ENCODE measurements at regions not wholly inside any gene's neighbourhood (a gene's known extent, or its start where the extent isn't known, plus 50 kb on each side); places are given as distances from the start of the nearest gene placed in this dataset.

DNA sequence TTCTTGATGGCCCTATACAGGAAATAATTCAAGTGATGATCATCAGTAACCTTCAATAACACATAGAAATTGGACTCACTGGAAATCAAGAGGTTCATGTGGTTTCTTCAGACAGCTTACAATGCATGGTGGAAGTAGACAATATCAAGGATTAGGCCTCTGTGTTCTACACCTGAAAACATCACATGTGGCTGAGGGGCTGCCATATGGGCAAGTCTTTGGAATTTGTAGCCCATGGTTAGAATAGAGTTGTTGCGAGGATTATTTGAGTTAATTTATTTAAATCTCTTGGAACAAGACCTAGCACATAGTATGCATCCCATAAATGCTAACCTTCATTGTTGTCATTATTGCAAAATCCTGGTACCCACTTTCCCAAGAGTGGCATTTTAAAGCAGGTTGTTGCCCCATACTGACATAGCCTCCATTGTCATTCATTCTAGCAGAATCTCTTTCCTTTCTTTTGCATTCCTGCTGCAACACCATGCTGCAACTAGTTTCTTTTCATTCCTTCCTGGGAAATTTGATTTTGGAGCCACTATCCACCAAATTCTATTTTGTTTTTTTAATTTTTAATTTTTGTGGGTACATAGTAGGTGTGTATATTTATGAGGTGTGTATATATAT lies 352.7 kb upstream of the NAV3 start:
- no peak for TF ChIP-seq CTCF (conservative IDR thresholded peaks at IDR 0.05)
- H3K4me1 ChIP-seq (ENCODE audit: control insufficient read depth, insufficient read depth, low read length), result no peaks in the 10 kb centered on the region
- no peaks in the 10 kb centered on the region for H3K4me1 Mint-ChIP-seq
- no peak for DNase-seq
- H3K27ac Mint-ChIP-seq, result no peak overlapping the region
- H3K36me3 ChIP-seq (ENCODE audit: control insufficient read depth, insufficient read depth, low read length), result no peaks in the 10 kb centered on the region
- H3K9me3 Mint-ChIP-seq, result no peaks in the 10 kb centered on the region
- no peak overlapping the region for H3K9ac ChIP-seq (ENCODE audit: extremely low read depth, low read length, poor library complexity, severe bottlenecking)
- peaks cover 9% of the 10 kb centered on the region for H3K27me3 ChIP-seq (ENCODE audit: control insufficient read depth, insufficient read depth, low read length, poor library complexity, severe bottlenecking)
- H3K4me3 ChIP-seq (ENCODE audit: low read length), result no peak overlapping the region
- H3K9me3 ChIP-seq (ENCODE audit: control insufficient read depth, low read length), result no peaks in the 10 kb centered on the region
- no peak overlapping the region for H3K27ac ChIP-seq (ENCODE audit: low read depth, low read length)
- peaks cover 6% of the 10 kb centered on the region for H3K27me3 Mint-ChIP-seq (ENCODE audit: insufficient read depth)
- no CpG with 5 or more reads among the region's 1 CpG for WGBS, 2 experiments (ENCODE audit: insufficient coverage in 1 of 2, insufficient read length in 1 of 2)
- no peak overlapping the region for H3K4me3 Mint-ChIP-seq
- no peaks in the 10 kb centered on the region for H3K36me3 Mint-ChIP-seq (ENCODE audit: low read depth)

DNA sequence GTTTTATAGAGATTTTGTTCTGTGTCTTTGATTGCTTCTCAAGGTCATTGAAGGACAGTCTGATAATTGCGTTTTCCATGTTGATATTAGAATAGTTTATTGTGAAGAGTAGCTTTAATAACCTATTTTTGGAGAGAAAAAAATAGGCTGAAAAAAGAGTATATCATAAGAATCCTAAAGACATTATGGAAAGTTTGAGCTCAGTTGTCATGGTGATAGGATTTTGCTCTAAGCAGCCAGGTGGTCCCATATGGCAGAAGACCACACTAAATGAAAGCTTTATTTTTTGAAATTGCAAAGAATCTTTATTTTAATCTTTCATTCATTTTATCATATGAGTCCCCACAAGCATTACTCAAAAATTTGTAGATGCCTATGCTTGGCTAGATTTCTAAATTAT lies 358.9 kb upstream of the NAV3 start:
- Histone ChIP-seq H3K4me3 (ENCODE audit: low read length) (no peak overlapping the region), H3K9me3 (ENCODE audit: control insufficient read depth, low read length) (no peaks in the 10 kb centered on the region), H3K27me3 (ENCODE audit: control insufficient read depth, insufficient read depth, low read length, poor library complexity, severe bottlenecking) (no peaks in the 10 kb centered on the region), H3K9ac (ENCODE audit: extremely low read depth, low read length, poor library complexity, severe bottlenecking) (no peak overlapping the region), H3K27ac (ENCODE audit: low read depth, low read length) (no peak overlapping the region), H3K4me1 (ENCODE audit: control insufficient read depth, insufficient read depth, low read length) (no peaks in the 10 kb centered on the region), H3K36me3 (ENCODE audit: control insufficient read depth, insufficient read depth, low read length) (no peaks in the 10 kb centered on the region)
- no peak for TF ChIP-seq CTCF (conservative IDR thresholded peaks at IDR 0.05)
- H3K27me3 Mint-ChIP-seq (ENCODE audit: insufficient read depth), result no peaks in the 10 kb centered on the region
- H3K27ac Mint-ChIP-seq, result no peak overlapping the region
- no peak overlapping the region for H3K4me3 Mint-ChIP-seq
- H3K36me3 Mint-ChIP-seq (ENCODE audit: low read depth), result no peaks in the 10 kb centered on the region
- H3K4me1 Mint-ChIP-seq, result no peaks in the 10 kb centered on the region
- WGBS, 2 experiments (ENCODE audit: insufficient coverage in 1 of 2, insufficient read length in 1 of 2), result 87 to 100% methylated on average over 1 of the region's 1 CpG
- no peak for DNase-seq
- no peaks in the 10 kb centered on the region for H3K9me3 Mint-ChIP-seq

DNA sequence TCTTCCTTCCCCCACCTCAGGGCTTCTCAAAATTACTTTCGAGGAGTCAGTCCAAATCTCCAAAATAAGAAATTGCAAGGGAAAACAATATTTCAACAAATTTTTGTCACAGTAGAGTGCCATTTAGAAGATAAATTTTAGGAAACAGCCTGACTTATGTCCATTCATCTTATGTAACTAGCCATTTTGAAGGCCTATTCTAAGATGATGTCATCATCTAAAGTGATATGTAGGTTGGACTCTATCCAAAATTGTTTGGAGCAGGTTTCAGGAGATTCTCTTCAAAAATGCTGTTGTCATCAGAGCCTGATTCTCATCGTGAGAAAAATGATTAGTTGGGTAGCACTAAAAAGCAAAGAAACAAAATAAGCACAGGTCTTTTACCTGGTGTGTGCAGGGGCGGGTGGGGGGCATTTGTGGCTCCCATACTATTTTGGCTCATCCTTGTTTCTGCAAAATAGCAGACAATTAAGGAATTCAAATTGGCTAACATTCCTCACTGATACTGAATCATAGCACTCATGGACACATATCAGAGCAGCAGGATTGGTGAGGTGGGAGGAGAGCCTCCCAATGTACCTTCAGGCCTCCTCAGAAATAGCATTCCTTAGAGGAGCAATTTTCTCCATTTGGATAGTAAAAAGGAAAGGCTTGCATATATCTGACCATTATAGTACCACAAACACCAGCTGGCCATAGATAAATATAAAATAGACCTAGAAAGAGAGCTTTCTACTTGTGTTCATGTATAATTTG lies 360.9 kb upstream of the NAV3 start:
- Mint-ChIP-seq H3K4me1 (no peaks in the 10 kb centered on the region), H3K36me3 (ENCODE audit: low read depth) (no peaks in the 10 kb centered on the region), H3K9me3 (peaks cover 1% of the 10 kb centered on the region), H3K27ac (no peak overlapping the region), H3K4me3 (no peak overlapping the region), H3K27me3 (ENCODE audit: insufficient read depth) (no peaks in the 10 kb centered on the region)
- Histone ChIP-seq H3K27me3 (ENCODE audit: control insufficient read depth, insufficient read depth, low read length, poor library complexity, severe bottlenecking) (no peaks in the 10 kb centered on the region), H3K4me3 (ENCODE audit: low read length) (no peak overlapping the region), H3K9me3 (ENCODE audit: control insufficient read depth, low read length) (no peaks in the 10 kb centered on the region), H3K9ac (ENCODE audit: extremely low read depth, low read length, poor library complexity, severe bottlenecking) (no peak overlapping the region), H3K4me1 (ENCODE audit: control insufficient read depth, insufficient read depth, low read length) (no peaks in the 10 kb centered on the region), H3K36me3 (ENCODE audit: control insufficient read depth, insufficient read depth, low read length) (no peaks in the 10 kb centered on the region), H3K27ac (ENCODE audit: low read depth, low read length) (no peak overlapping the region)
- WGBS, 2 experiments (ENCODE audit: insufficient coverage in 1 of 2, insufficient read length in 1 of 2), result 89 to 100% methylated on average over 2 to 3 of the region's 3 CpGs
- no peak for TF ChIP-seq CTCF (conservative IDR thresholded peaks at IDR 0.05)
- no peak for DNase-seq
